Retinal pigment epithelial cell (primary cell): ENCODE measurements at regions not wholly inside any gene's neighbourhood (a gene's known extent, or its start where the extent isn't known, plus 50 kb on each side); places are given as distances from the start of the nearest gene placed in this dataset.

ENCODE experiments used
- DNase-seq: peaks from one replicate; pipeline ENCODE4 v3.0.0-alpha.2; 2010; ENCODE audit warnings: low read depth
- H3K4me3 ChIP-seq: 2 replicates; pipeline ENCODE4 v1.5.1; 2011; ENCODE audit warnings: mild to moderate bottlenecking, low read length, control low read depth, moderate library complexity
- TF ChIP-seq, protein P1 (sequence below): conservative IDR thresholded peaks from 2 replicates; pipeline ENCODE4 v1.5.1; 2011; ENCODE audit warnings: low read depth, low read length, control low read depth, inconsistent platforms

DNA sequence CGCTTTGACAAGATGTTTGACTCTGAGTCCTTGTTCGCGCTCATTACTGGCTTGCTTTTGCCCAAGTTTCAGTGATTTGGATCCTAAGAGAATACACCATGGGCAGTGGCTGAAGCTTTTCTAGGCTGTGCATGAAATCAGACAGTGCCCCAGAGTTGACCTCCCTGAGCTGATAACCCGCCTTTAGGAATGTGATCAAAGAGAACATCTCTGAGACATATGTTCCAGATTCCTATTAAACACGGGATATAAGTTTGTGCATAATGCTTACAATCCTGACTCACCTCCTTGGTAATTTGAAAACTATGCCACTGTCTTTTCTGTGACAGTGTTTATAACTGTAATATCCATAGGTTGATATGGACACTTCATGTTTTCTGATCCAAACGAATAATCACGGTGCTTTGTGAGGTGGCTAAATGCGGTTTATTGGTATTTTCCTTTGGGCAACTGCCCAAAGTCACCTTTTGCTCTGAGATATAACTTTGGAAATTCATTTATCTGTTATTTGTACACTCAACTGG is 732.9 kb downstream of the MTRR start:
- TF ChIP-seq, protein P1, sequence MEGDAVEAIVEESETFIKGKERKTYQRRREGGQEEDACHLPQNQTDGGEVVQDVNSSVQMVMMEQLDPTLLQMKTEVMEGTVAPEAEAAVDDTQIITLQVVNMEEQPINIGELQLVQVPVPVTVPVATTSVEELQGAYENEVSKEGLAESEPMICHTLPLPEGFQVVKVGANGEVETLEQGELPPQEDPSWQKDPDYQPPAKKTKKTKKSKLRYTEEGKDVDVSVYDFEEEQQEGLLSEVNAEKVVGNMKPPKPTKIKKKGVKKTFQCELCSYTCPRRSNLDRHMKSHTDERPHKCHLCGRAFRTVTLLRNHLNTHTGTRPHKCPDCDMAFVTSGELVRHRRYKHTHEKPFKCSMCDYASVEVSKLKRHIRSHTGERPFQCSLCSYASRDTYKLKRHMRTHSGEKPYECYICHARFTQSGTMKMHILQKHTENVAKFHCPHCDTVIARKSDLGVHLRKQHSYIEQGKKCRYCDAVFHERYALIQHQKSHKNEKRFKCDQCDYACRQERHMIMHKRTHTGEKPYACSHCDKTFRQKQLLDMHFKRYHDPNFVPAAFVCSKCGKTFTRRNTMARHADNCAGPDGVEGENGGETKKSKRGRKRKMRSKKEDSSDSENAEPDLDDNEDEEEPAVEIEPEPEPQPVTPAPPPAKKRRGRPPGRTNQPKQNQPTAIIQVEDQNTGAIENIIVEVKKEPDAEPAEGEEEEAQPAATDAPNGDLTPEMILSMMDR: no peak
- H3K4me3 ChIP-seq: no peak overlapping the region
- no peak for DNase-seq

DNA sequence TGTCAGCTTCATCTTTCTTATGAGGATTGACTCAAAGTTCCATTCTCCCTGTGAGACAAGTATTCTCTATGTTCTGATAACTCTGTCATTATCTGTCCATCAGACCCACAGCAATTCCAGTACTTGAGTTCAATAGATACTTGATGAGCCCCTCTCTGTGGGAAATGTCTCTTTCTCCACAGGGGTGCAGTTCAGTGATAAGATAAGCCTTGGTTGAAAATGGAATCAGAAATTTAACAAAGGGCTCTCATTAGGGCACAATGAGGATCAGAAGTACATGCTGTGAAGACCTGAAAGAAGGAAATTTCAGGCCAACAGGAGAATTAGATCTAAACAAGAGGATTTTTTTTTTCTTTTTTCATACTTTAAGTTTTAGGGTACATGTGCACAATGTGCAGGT is 737.3 kb downstream of the MTRR start:
- no peak overlapping the region for H3K4me3 ChIP-seq
- TF ChIP-seq, protein P1: no peak
- DNase-seq: no peak

DNA sequence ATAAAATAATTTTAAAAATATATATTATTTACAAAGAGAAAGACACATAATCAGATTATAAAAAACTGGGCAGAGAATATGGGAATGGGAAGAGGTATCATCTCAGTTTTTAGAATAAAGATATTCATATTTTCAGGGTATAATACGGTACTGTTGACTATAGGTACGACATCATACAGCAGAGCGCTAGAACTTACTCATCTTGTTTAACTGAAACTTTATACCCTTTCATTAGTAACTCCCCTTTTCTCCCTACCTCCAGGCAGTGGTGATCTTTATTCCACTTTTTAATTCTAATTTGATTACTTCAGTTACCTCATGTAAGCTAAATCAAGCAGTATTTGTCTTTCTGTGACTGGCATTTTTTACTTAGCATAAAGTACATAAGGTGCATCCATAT is 742.1 kb downstream of the MTRR start:
- TF ChIP-seq, protein P1: no peak
- DNase-seq: no peak
- H3K4me3 ChIP-seq: no peak overlapping the region

DNA sequence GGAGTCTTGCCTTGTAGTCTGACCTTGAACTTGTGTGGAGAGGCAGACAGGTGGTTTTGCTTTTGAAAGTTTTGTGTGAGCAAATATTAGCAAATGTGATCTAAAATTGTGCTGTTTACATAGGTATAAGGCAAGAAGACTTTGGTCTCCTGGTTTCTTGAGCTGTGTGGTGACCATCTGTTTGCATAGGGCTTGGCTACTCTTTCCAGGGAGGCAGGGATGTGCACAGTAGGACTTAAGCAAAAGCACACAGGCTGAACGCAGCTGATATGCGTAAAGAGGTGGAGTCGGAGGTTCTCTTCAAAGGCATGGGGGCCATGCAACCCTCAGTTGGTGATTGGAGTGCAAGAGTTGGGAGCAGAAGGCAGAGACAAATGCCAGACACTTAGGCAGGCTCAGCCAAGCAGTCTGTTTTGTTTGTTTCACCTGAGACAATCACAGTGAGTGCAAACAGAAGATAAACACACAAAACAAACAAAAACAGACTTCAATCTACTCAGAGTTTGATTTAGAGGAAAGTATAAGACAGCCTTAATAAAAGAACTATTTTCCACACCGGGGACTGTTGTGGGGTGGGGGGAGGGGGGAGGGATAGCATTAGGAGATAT is 744.2 kb downstream of the MTRR start:
- no peak for DNase-seq
- TF ChIP-seq, protein P1: no peak
- no peak overlapping the region for H3K4me3 ChIP-seq

DNA sequence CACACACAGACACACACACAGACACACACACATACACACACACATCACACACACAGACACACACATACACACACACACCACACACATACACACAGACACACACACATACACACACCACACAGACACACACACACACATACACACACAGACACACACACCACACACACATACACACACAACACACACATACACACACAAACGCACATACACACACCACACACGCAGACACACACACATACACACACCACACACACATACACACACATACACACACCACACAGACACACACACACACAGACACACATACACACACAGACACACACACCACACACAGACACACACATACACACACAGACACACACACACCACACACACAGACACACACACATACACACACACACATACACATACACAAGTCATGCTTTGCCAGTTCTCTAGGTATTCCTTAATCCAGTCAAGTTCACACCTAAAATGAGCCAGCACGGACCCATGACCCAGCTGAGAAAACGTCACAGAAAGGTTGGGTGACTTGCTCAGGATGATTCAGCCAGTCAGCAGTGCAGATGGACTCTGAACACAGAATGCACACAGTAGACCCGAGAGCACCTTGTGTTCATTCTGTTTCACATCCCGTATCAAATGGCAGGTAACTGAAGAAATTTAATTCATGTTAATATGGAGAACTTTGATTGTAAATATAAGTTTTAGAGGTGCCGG is 746.4 kb downstream of the MTRR start:
- TF ChIP-seq, protein P1: no peak
- no peak for DNase-seq
- no peak overlapping the region for H3K4me3 ChIP-seq

DNA sequence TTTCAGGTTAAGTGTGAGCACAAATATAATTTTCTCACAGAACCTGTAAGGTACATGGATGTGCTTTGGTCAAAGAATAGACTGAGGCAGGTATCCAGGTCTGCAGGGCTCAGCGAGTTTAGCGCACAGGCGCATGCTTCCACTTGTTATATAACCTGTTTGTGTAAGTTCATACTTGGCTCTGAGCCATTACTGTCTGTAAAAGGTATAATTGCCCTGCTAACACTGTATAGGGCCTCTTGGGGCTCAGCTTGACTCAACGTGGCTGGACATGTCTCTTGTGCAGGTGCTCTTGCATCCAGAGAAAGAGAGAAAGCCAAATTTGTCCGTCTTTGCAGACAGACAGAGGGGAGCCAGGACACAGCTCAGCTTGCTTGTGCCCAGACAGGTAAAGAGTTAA is 759.6 kb downstream of the MTRR start:
- DNase-seq: no peak
- no peak overlapping the region for H3K4me3 ChIP-seq
- TF ChIP-seq, protein P1: no peak

DNA sequence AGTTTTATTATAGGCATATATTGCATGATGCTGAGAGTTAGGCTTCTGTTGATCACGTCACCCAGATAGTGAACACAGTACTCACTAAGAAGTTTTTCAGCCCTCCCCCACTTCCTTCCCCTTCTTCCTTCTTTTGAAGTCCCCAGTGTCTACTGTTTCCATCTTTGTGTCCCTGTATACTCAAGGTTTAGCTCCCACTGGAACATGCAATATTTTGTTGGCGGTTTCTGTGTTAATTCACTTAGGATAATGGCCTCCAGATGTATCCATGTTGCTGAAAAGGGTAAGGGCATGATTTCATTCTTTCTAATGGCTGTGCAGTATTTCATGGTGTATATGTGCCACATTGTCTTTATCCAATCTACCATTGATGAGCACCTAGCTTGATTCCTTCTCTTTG is 764.3 kb downstream of the MTRR start:
- no peak overlapping the region for H3K4me3 ChIP-seq
- TF ChIP-seq, protein P1: no peak
- no peak for DNase-seq
